Uterus (tissue), 2 donors: ENCODE measurements at regions not wholly inside any gene's neighbourhood (a gene's known extent, or its start where the extent isn't known, plus 50 kb on each side); places are given as distances from the start of the nearest gene placed in this dataset.

Experiments used
- CTCF ChIP-seq, 4 experiments: fragments of 200-600 bp in 2 of 4; fragments of 450-650 bp in 2 of 4; sonication (generic) in 2 of 4; IDR thresholded peaks; one replicate each; pipeline ENCODE4 v1.5.1; 2016 to 2019; ENCODE audit warnings: antibody characterized with exemption in 4 of 4, mild to moderate bottlenecking in 2 of 4, moderate library complexity in 1 of 4
- POLR2A ChIP-seq, 2 donors: fragments of 450-650 bp; IDR thresholded peaks; one replicate each; pipeline ENCODE4 v1.6.1; 2016; ENCODE audit warnings: antibody characterized with exemption in 2 of 2, mild to moderate bottlenecking in 1 of 2, moderate library complexity in 1 of 2

GRCh38 chr2:129913695-129914495 is 65.6 kb upstream of the RAB6C start:
- TF ChIP-seq CTCF (IDR thresholded peaks at IDR 0.05) (no peak), POLR2A (IDR thresholded peaks at IDR 0.05) (no peak)
